ENCODE measurements at regions not wholly inside any gene's neighbourhood (a gene's known extent, or its start where the extent isn't known, plus 50 kb on each side); places are given as distances from the start of the nearest gene placed in this dataset.

DNA sequence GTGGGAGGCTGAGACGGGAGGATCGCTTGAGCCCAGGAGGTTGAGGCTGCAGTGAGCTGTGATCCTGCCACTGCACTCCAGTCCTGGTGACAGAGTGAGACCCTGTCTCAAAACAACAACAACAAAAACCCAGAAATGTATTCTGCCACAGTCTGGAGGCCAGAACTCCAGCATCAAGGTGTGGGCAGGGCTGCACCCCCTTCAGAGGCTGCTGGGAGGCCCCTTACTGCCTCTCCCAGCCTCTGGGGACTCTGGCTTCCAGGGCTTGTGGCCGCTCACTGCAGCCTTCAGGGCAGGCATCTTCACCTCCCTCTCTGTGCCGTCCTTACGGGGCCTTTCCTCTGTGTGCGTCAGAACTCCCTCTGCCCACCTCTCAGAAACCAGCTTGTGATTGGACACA lies 209.4 kb upstream of the GSE1 start:
- TF ChIP-seq, protein P1, sequence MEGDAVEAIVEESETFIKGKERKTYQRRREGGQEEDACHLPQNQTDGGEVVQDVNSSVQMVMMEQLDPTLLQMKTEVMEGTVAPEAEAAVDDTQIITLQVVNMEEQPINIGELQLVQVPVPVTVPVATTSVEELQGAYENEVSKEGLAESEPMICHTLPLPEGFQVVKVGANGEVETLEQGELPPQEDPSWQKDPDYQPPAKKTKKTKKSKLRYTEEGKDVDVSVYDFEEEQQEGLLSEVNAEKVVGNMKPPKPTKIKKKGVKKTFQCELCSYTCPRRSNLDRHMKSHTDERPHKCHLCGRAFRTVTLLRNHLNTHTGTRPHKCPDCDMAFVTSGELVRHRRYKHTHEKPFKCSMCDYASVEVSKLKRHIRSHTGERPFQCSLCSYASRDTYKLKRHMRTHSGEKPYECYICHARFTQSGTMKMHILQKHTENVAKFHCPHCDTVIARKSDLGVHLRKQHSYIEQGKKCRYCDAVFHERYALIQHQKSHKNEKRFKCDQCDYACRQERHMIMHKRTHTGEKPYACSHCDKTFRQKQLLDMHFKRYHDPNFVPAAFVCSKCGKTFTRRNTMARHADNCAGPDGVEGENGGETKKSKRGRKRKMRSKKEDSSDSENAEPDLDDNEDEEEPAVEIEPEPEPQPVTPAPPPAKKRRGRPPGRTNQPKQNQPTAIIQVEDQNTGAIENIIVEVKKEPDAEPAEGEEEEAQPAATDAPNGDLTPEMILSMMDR (conservative IDR thresholded peaks at IDR 0.05): no peak
- no peak for TF ChIP-seq ZFX (IDR thresholded peaks at IDR 0.05)

Measured in C4-2B (cell line).